ENCODE measurements at regions not wholly inside any gene's neighbourhood (a gene's known extent, or its start where the extent isn't known, plus 50 kb on each side); places are given as distances from the start of the nearest gene placed in this dataset.

DNA sequence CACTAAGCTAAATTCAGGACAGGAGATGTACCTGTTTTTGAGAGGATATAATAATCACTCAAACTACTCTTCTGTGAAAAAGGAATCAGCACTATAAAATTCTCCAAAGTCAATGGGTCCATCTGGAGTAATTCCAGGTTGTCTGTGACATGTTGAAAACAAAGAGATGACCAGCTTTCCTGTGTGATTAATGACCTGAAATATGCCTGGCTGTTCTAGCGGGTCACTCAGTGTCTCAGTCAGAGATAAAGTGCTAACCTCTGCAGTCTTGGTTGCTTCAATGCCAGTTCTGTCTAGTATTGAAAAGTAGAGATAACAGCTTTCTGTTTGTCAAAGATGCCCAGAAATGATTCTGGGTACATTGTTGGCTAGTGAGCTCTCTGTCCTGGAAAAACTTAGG, 722.6 kb upstream of the TENM4 start:
- no peak for DNase-seq

DNA sequence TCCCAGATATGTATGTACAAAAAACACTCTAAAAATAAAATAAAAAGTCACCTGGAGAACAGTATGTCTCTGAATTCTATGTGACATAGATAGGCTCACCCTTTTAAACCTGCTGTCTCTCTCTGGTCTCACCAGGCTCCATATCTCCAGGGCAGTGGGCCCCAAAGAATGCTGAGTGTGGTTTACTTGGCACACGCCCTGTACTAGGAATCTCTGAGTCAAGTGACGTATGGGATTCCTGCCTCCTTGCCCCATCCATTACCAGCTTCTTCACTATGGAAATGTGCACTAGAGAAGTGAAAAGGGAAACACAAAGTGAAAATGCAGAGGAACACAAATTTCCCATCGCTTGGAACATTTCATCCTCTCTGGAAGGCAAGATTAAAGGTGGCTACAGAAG, 722.2 kb upstream of the TENM4 start:
- no peak for DNase-seq

DNA sequence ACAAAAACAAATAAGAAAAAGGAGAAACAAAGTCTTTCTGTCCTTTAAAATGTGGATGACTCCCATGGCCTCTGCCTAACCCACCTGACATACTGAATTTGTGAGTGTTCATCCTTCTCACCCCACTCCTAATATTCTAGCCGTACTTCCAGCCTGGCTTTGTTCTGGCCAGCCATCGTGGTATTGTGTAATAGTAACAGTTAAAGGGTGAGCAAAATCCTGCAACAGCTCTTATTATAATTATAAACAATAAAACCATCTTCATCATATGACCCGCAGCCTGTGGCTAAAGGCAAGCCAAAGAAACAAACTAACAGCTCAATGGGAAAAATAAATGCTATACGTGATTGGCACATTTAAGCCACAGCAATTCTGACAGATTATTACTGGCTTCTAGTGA, 721.6 kb upstream of the TENM4 start:
- no peak for DNase-seq

DNA sequence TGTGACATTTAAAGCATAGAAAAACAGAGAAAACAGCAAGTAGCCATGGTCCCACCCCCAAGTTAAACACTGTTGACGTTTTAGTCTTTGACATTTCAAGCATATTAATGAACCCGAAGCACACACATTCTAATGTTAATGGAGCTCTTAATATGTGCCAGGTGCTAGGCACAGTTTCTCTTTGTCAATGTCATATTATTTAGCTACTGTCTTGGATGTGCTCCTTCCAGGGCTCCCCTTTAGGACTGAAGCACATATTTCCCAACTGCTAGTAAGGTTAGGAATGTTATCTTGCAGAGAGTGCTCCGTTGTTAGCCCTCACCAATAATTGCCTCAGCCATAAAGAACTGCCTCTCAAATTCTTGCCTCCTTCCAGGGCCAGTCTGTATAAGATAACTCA, 716.6 kb upstream of the TENM4 start:
- DNase-seq, result no peak

DNA sequence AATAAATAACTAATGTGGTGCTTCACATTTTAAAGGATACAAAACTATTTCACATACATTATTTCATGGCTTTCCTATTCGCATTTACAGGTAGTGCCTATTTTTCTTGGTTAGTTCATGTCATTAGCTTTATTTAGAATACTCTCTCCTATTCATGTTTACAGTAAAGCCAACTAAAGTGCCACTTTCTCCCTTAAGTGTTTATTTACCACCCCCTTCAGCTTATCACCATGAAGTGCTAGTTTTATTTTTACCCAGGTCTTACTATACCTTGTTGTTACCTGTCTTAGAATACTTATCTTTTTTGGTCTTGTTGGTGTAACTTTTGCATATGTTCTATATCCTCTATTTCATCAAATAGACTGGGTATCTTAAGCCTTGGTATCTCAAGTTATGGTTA, 715.2 kb upstream of the TENM4 start:
- DNase-seq, result no peak

DNA sequence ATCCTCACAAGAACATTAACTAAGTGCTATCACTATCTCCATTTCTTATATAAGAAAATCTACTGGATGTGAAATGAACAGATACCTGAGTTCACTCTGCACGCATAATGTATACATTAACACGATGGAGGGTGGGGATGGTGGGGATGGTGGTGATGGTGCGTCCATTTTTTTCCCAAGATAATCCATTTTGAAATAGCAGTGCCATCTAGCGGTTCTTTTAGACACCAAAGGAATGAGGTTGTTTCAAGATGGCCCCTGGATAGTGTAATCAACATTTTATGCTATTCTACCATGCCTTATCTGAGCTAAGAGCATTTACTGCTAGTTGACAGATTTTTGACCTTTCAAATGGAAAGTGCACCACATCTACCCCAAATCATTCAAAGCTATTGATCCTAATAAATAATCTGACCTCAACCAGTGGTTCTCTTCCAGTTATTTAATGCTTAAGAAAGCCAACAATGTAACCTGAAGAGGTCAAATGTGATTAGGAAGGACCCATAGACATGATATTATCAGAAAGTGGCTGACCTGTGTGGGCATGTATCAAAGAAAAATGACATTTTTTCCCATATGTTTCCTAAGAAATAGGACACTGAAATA, 714.7 kb upstream of the TENM4 start:
- DNase-seq, result no peak

DNA sequence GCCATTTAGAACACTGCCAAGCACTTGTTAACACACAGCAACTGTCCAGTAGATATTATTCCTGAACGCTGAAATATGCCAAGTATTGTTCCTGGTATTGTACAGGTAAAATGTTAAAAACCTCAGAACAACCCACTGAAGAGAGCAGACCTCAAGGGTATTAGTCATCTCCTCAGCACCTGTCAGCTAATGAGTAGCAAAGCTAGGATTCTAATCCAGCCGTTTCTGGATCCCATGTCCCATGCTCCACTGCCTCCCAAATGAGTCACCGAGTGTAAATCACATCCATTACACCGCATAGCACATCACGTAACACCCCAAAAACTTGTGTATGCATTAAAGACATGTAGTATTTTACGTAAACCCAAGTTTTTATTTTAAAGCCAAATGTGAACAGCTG, 705.4 kb upstream of the TENM4 start:
- no peak for DNase-seq

DNA sequence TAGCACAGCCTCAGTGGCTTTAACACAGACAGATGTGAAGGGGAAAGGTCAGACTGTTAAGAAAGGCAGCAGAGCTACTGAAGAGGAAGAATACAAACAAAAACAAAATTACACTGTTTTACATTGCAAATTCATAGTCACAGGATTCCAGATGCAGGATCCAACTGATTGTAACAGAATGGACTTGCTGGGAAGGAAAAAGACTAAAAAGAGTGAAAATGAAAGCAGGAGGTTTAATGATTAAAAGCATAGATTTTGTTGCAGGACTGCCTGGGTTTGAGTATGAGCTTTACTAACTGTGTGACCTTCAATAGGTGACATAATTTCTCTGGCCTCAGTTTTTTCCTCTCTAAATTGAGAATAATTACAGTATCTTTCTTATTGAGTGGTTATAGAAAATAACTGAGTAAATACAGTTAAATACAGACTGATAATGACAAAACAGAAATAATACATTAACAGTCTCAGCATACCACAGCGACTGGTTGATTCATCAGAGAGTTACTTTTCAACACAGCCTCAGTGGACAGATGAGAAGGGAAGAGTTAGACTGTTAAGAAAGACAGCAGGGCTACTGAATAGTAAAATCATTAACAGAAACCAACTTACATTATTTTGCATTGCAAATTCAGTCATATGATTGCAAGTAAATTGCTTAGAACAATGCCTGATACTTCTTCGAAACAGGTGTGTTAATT, 704.2 kb upstream of the TENM4 start:
- DNase-seq, result no peak

DNA sequence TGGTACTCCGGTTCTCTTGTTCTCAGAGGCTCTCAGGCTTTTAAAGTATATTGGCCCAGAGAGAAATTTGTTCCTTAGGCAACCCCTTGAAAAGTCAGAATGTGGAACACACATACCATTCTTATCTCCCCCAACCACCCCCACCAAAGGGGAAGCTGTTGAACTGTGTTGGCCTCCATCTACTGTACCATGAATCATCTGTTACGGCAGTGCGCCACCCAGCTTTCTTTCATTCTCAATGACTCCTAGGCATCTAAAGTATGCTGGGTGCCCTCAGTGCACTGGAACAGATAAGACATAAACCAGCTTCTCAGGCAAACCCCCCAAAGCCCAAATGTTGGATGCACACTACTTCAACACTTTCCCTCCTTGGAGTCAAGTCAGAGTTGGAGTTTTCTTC, 696.2 kb upstream of the TENM4 start:
- no peak for DNase-seq

DNA sequence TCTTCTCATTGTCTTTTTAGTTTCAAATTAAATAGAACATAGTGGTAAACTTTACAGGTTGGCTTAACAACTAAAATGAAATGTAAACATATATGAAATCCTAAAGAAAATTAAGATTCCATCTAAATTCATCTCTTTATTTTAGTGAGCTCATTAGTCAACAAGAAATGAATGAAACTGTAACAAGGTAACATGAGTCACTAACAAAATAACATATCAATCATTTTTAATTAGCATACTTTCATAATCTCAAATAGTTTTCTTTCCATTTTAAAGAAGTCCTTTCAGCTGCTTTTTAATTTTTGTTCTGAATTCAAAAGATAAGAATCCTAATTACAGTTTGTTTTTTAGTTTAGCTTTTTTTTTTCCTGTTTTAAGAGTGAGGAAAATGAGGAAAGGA, 688.6 kb upstream of the TENM4 start:
- DNase-seq, result no peak

DNA sequence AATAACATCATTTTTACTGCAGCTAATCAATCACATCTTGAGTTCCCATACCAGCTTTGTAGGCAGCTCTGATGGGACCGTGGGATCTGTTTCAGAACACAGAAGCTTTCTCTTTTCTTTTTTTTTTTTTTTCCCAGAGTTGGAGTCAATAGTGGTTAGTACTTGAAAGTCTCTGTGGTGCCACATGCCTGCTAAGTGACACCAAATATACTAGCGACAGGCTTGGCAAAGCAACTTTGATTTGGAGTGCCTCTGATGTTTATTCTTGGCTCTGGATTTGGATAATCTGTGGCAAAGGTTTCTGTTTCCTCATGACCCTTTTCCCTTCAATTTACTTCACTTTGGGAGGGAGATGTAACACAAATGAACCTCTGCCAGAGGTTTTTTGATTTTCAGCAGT, 681.4 kb upstream of the TENM4 start:
- DNase-seq, result no peak

DNA sequence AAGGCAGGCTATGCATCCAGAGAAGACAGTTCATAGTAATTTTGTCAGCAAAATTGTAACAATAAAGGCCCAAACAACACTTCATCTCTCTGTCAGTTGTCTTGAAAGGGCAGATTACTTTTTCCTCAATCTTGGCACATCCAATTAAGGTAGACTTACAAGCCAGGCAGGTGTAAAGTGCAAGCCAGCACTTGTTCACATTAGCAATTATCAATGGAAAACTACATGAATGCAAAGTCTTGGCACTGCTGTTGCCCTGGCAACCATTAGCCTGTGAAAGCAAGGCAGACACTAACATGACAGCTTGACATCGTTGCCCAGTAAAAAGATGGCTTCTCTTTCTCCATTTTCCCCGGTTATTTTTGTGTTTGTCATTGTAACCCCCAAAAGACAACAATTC, 677.2 kb upstream of the TENM4 start:
- DNase-seq, result no peak

DNA sequence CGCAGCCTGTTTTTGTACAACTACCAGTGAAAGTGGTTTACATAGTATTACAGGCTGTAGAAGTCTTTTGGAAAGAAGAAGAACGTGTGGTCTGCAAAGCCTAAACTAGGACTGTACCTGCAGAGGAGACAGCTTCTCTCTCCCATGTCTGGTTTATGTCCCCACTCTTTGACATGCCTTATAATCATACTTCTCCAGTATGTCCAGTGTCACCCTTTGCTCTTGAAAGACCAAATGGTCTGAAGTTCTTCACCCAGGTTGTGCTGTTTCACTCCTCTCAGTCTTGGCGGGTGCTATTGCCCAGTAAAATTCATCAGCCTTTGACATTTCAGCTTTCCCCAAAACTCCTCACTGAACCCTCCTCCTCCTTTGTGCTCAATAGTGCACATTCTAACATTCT, 676.0 kb upstream of the TENM4 start:
- DNase-seq, result no peak

DNA sequence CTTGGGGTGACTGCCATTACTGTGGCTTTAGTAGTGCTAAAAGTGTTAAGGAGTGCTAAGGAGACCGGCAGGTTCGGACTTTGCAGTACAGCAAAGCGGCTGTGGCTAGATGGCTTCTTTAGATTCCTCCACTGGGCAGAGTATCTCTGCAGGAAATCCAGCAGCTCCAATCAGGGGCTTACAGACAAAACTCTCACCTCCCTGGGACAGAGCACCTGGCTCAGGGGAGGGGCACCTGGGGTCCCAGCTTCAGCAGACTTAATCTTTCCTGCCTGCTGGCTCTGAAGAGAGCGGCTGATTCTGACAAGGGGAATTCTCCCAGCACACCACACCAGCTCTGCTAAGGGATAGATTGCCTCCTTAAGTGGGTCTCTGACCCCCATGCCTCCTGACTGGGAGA, 668.8 kb upstream of the TENM4 start:
- DNase-seq, result no peak

DNA sequence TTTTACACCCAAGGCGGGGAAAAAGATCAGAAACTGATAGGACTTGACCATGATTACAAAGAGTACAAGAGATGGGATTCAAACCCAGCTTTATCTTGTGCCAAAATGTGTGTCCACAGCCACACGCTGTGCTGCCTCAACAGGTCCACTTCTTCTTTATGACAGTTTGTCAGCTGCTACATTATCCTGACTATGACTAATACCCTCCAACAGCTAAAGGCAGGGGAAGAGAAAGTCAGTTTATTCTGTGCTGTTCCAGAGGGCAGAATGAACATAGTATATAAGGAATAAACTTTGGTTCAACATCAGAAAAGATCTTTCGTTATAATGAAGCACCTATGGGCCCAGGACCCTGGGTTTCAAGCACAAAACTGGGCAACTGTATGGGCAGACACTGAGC, 668.2 kb upstream of the TENM4 start:
- DNase-seq, result no peak

DNA sequence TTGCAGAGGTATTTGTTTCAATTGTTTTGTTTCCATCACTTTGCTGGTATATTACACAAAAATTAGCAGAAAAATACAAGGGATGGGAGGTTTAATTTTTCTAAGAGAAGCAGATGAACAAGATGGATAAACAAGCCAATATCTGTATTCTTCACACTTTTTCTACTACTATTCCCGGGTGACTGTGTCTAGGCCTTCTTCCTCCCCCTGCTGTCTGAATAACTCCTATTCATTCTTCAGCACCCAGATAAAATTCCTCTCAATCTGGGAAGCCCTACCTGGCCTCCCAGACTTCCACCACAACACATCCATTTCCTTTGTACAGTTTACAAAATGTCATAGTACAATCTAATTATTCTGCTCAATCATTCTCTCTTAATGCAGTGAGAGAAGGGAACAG, 666.6 kb upstream of the TENM4 start:
- no peak for DNase-seq

DNA sequence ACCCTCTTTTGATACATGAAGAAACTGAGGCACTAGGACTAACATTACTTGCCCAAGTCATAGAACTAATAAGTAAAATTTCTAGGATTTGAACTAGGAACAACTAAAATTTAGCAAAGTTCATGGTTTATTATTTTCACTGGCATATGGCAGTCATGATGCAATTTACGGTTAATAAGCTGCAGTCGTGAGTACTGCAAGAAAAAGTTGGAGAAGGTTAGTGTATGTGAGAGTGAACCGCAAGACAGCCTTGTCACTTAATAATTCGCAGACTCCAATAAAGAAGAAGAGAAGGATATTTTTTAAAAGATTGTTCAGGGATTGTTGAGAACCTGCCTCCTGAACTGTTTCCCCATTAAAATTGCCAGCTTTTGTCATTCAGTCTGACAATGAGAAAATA, 663.4 kb upstream of the TENM4 start:
- no peak for DNase-seq

DNA sequence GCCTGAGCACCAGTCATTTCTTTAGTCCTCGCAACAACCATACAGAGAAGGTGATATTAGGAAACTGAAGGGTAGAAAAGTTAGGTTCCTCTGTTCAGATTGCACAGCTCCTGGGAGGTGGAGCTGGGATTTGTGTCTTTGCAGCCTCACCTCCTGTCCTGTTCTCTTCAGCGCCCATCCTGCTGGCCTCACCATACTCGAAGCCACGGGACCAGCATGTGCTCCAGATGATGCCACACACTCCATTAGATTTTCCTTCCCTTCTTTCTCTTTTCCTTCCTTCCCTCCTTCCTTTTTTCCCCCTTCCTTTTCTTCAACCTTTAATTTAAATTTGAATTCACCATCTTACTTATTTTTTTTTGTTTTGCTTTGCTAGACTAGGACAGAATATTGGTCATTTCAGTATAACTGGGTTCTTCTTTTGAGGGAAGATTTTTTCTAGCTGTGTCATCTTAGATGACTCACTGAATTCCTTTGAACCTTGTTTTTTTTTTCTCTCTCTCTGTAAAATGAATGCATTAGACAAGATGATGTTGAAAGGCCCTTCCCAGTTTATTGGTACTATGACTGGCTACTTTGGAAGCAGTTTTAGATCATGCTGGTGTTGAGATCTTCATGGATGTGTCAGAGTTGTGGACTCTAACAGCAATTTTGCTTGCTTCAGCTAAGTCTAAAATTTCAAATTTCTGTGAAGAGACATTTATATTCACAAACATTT, 662.5 kb upstream of the TENM4 start:
- DNase-seq, result no peak

DNA sequence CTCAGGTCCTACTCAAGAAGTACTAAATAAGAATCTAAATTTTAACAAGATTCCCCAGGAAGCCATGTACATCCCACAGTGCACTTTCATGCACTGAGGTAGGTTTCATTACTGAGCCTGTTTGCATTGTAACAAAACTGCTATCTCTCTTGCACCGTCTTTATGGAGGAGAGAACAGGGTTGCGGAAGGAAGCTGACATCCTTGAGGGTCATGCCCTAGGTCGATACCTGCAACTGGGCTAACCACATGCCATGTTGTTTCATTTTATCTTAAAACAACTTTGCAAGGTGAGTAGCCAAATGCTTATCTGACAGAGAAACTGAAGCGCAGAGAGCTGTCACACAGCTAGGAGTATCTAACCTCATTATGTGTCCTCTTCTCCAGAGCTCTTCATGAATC, 656.3 kb upstream of the TENM4 start:
- DNase-seq, result no peak

DNA sequence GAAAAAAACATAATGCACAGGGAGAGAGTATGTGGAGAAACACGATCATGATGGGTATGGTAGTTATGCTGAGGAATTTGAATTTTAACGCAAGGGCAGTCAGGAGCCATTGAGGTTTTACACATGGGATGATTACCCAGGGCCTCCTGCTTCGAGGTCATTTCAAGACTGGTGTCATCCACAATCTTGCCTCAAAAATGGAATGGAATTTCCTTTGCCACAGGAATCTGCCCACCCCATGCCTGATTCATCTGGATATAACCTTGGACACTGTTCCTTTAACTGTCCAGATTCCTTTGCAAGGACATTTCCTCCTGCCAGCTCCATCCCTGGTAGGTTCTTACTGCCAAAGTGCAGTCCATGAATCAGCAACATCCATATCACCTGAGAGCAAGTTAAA, 655.9 kb upstream of the TENM4 start:
- no peak for DNase-seq

DNA sequence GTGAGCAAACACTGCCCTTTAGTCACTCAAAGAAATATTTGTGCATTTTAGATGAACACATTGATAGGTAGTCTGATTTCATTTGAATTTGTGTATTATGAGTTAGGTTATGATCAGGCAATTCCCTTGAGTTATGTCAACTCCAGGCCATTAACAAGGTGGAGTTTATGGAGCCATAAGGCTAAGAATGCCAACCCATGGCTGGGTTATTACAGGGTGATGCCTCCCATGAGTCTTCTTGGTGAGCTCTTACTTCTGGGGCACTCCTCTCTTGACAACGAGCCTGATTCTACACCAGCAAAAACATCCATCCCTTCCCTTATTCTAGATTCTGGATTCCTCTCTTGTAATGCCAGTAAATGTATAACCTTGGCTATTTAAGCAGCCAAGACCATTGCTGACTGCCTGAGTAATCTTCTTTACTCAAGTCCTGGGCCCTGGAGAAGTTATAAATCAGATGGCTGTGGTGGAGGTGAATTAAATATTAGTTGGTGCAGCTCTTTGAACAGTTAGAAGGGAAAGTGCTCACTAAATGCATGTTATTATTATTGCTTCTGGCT, 645.7 kb upstream of the TENM4 start:
- DNase-seq, result no peak

DNA sequence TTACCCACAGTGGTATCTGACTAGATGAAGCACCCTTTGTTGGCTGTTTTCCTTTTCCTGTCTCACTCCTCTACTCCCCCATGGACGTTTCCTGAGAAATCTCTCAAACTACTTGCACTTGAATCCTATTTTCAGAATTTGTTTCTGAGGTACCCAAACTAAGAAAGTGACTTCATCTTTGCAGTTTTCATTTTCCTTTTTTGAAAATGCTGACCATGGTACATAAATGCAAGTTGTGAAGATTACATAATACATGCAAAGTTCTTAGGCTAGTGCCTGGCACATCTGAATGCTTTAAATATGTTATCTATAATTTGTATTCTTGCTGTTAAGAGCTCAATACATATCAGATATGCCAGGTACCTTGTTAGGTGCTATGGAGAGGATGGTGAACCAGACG, 644.7 kb upstream of the TENM4 start:
- no peak for DNase-seq

DNA sequence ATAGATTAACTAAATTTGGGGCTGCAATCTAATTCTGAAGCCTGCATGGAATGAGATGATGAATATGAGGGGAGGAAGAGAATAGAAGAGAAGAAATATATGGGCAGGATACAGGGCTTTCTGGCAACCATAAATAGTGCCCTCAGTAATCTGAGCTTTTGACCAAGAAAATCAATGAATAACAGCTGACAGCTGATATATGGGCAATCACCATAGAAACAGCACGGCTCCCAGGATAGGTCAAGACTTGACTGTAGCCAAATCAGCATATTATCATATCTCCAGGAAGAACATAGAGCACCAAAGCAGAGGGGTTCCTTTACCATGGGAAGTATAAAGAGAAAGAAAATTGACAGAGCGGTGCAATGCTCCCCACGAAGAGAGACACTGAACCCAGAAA, 643.8 kb upstream of the TENM4 start:
- no peak for DNase-seq

DNA sequence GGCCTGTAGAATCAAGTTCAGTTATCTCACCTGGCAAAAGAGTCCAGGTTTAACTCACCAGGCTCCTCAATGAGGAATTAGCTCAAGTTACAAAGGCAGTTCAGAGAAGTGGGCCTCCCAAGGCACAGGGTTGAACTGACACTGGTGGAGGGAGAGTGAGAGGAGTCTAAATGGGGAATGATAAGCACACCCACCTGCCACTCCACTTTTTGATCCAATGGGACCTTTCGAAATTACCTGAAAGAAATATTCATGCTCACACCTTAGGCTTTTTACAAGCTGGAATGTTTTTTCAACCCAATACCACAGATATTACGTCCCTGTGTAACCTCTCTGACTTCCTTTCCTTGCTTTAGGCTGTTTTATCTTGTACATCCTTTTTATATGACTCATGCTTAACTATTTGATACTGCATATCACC, 642.7 kb upstream of the TENM4 start:
- DNase-seq, result no peak

Data from activated effector memory CD4-positive, alpha-beta T cell treated with anti-CD3 and anti-CD28 coated beads, Interleukin-2, amount 50 U/mL, for 16 hours (primary cell).